ENCODE measurements at regions not wholly inside any gene's neighbourhood (a gene's known extent, or its start where the extent isn't known, plus 50 kb on each side); places are given as distances from the start of the nearest gene placed in this dataset.

GRCh38 chr2:134140251-134140661 is 113.6 kb upstream of the MGAT5 start:
- Histone ChIP-seq H3K36me3 (ENCODE audit: control insufficient read depth, insufficient read depth, low read length) (peaks cover 5% of the 10 kb centered on the region), H3K27me3 (replicated peaks; ENCODE audit: control insufficient read depth, insufficient read depth, low read length) (no peaks in the 10 kb centered on the region), H3K4me3 (replicated peaks; ENCODE audit: low read depth, low read length) (no peak overlapping the region)
- TF ChIP-seq, protein P1, sequence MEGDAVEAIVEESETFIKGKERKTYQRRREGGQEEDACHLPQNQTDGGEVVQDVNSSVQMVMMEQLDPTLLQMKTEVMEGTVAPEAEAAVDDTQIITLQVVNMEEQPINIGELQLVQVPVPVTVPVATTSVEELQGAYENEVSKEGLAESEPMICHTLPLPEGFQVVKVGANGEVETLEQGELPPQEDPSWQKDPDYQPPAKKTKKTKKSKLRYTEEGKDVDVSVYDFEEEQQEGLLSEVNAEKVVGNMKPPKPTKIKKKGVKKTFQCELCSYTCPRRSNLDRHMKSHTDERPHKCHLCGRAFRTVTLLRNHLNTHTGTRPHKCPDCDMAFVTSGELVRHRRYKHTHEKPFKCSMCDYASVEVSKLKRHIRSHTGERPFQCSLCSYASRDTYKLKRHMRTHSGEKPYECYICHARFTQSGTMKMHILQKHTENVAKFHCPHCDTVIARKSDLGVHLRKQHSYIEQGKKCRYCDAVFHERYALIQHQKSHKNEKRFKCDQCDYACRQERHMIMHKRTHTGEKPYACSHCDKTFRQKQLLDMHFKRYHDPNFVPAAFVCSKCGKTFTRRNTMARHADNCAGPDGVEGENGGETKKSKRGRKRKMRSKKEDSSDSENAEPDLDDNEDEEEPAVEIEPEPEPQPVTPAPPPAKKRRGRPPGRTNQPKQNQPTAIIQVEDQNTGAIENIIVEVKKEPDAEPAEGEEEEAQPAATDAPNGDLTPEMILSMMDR (IDR thresholded peaks at IDR 0.05; ENCODE audit: insufficient read depth, low read length, poor library complexity, severe bottlenecking): no peak
- no peak for DNase-seq (ENCODE audit: extremely low read depth, insufficient read length)

DNA sequence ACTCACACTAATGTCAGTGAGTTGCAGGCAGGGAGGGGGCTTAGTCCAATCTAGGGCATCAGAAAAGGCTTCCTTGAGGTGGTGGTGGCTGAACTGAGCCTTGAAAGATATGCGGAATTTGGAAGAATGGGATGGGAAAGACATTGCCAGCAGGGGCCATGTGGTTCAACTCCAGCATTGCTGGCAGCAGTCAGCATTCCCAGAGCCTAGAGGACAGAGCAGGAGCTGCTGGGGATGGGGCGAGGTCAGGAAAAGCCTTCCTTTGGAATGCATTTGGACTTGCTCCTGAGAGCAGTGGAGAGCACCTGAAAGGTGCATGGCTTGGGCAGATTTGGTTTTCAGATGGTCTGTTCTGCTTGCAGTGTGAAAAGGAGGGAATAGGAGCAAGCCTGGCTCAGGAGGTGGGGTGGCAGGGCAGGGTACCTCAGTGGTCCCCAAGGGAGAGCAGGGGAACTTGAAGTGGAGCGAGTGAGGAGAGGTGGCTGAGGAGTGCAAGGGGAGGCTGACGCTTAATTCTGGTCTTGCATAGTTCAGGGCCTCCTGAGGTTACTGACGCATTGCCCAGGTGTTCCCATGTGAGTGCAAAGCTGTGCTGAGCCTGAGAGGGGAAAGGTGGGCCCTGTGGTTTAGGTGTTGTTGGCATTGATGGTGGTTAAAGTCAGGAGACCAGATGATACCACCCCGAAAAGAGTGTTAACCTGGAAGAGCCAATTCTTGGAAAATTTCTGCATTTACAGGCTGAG is 112.1 kb upstream of the MGAT5 start:
- no peak overlapping the region for H3K4me3 ChIP-seq (replicated peaks; ENCODE audit: low read depth, low read length)
- no peak for DNase-seq (ENCODE audit: extremely low read depth, insufficient read length)
- TF ChIP-seq, protein P1 (IDR thresholded peaks at IDR 0.05; ENCODE audit: insufficient read depth, low read length, poor library complexity, severe bottlenecking): no peak

DNA sequence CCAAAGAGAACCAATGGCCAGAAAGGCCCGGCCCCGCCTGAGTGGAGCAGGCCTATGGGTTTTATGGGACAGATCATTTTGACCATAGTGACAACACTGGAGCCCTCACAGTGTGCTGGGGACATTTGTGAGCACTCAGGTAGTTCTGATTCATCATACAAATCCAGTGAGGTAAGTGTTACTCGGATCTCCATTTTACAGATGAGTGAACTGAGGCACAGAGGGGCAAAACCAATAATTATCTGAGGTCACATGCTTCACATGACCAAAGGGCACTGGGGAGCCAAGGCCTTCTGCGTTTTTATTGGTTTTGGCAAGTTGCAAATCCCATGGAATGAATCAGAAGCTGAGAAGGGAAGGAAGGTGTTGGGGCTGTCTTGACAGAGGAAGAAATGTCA is 111.5 kb upstream of the MGAT5 start:
- Histone ChIP-seq H3K27me3 (replicated peaks; ENCODE audit: control insufficient read depth, insufficient read depth, low read length) (no peaks in the 10 kb centered on the region), H3K4me3 (replicated peaks; ENCODE audit: low read depth, low read length) (no peak overlapping the region), H3K36me3 (ENCODE audit: control insufficient read depth, insufficient read depth, low read length) (peaks cover 5% of the 10 kb centered on the region)
- TF ChIP-seq, protein P1 (IDR thresholded peaks at IDR 0.05; ENCODE audit: insufficient read depth, low read length, poor library complexity, severe bottlenecking): no peak
- no peak for DNase-seq (ENCODE audit: extremely low read depth, insufficient read length)

More for the DNA sequence above, 112.1 kb upstream of the MGAT5 start:
- H3K27me3 ChIP-seq (replicated peaks; ENCODE audit: control insufficient read depth, insufficient read depth, low read length): no peaks in the 10 kb centered on the region
- peaks cover 5% of the 10 kb centered on the region for H3K36me3 ChIP-seq (ENCODE audit: control insufficient read depth, insufficient read depth, low read length)

DNA sequence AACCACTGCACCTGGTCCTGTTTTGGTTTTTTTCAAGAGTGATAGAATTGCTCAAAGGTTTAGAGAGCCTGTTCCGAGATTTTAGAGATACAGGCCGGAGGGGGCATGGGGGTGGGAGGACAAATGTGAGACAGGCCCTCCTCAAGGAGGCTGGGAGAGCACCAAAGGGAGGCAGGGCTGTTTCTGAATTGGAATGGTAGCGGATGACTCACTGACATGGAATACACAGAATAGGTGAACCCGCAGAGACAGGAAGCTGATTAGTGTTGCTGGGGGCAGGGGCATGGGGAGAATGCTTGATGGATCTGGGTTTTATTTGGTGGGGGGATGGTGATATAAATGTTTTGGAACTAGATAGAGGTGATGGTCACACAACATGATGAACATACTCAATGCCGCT is 111.0 kb upstream of the MGAT5 start:
- H3K36me3 ChIP-seq (ENCODE audit: control insufficient read depth, insufficient read depth, low read length): peaks cover 5% of the 10 kb centered on the region
- TF ChIP-seq, protein P1 (IDR thresholded peaks at IDR 0.05; ENCODE audit: insufficient read depth, low read length, poor library complexity, severe bottlenecking): no peak
- H3K4me3 ChIP-seq (replicated peaks; ENCODE audit: low read depth, low read length): no peak overlapping the region
- DNase-seq (ENCODE audit: extremely low read depth, insufficient read length): no peak
- H3K27me3 ChIP-seq (replicated peaks; ENCODE audit: control insufficient read depth, insufficient read depth, low read length): no peaks in the 10 kb centered on the region

DNA sequence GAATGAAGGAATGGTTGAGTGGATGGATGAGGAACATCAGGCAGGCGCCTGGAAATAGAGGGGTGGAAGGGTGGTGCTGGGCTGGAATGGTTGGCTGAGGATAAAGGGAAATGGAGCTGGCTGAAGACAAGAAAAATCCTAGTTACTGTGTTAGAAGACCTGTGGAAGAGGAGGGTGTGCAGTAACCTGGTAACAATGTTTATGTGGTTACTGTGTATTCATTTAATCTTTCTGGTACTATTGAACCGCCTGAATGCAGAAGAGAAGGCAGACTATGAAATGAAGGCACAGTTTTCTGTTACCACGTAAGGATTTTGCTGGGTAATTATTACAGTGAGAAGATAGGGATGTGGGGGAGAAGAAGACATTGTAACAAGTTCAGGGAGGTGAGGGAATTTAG is 110.3 kb upstream of the MGAT5 start:
- TF ChIP-seq, protein P1 (IDR thresholded peaks at IDR 0.05; ENCODE audit: insufficient read depth, low read length, poor library complexity, severe bottlenecking): no peak
- DNase-seq (ENCODE audit: extremely low read depth, insufficient read length): no peak
- Histone ChIP-seq H3K27me3 (replicated peaks; ENCODE audit: control insufficient read depth, insufficient read depth, low read length) (no peaks in the 10 kb centered on the region), H3K4me3 (replicated peaks; ENCODE audit: low read depth, low read length) (no peak overlapping the region), H3K36me3 (ENCODE audit: control insufficient read depth, insufficient read depth, low read length) (peaks cover 5% of the 10 kb centered on the region)
